ENCODE measurements at regions not wholly inside any gene's neighbourhood (a gene's known extent, or its start where the extent isn't known, plus 50 kb on each side); places are given as distances from the start of the nearest gene placed in this dataset.
"Not testable (repeated sequence)": the region's sequence is repeated elsewhere in the genome, so short reads cannot be mapped to it uniquely, and the experiment has no call there.

- DNase-seq (ENCODE audit: low spot score) (no peak), FAIRE-seq (no peak)
Measured at GRCh38 chr6:159525445-159526025, 167.5 kb downstream of the SOD2 start.

- no peak for FAIRE-seq
Measured at GRCh38 chr6:159522877-159523547, 170.0 kb downstream of the SOD2 start.

GRCh38 chr6:159521962-159522361 is 171.1 kb downstream of the SOD2 start:
- FAIRE-seq (no peak), DNase-seq (ENCODE audit: low spot score) (no peak)

More at GRCh38 chr6:159522877-159523547, 170.0 kb downstream of the SOD2 start:
- DNase-seq (ENCODE audit: low spot score), result no peak

- no peak for FAIRE-seq
- DNase-seq (ENCODE audit: low spot score), result no peak
Measured at GRCh38 chr6:159520002-159520401, 173.0 kb downstream of the SOD2 start.

- FAIRE-seq, result not testable (repeated sequence)
Measured at GRCh38 chr6:159515811-159516210, 177.2 kb downstream of the SOD2 start.

GRCh38 chr6:159513914-159514313 is 179.1 kb downstream of the SOD2 start:
- no peak for FAIRE-seq
- DNase-seq (ENCODE audit: low spot score), result no peak

More at GRCh38 chr6:159515811-159516210, 177.2 kb downstream of the SOD2 start:
- DNase-seq (ENCODE audit: low spot score), result not testable (repeated sequence)

- FAIRE-seq, result no peak
- DNase-seq (ENCODE audit: low spot score), result no peak
Measured at GRCh38 chr6:159513074-159513720, 179.8 kb downstream of the SOD2 start.

GRCh38 chr6:159512571-159512970 is 180.5 kb downstream of the SOD2 start:
- no peak for FAIRE-seq

GRCh38 chr6:159512104-159512503 is 180.9 kb downstream of the SOD2 start:
- no peak for FAIRE-seq
- DNase-seq (ENCODE audit: low spot score), result no peak

More at GRCh38 chr6:159512571-159512970, 180.5 kb downstream of the SOD2 start:
- DNase-seq (ENCODE audit: low spot score), result no peak

- no peak for FAIRE-seq
- DNase-seq (ENCODE audit: low spot score), result no peak
Measured at GRCh38 chr6:159510141-159510540, 182.9 kb downstream of the SOD2 start.

- DNase-seq (ENCODE audit: low spot score) (no peak), FAIRE-seq (no peak)
Measured at GRCh38 chr6:159508931-159509330, 184.1 kb downstream of the SOD2 start.

- FAIRE-seq (no peak), DNase-seq (ENCODE audit: low spot score) (no peak)
Measured at GRCh38 chr6:159506048-159506447, 187.0 kb downstream of the SOD2 start.

GRCh38 chr6:159505140-159505922 is 187.7 kb downstream of the SOD2 start:
- FAIRE-seq (no peak), DNase-seq (ENCODE audit: low spot score) (no peak)

GRCh38 chr6:159501558-159501957 is 191.5 kb downstream of the SOD2 start:
- DNase-seq (ENCODE audit: low spot score) (no peak), FAIRE-seq (no peak)

- DNase-seq (ENCODE audit: low spot score) (no peak), FAIRE-seq (no peak)
Measured at GRCh38 chr6:159499034-159499433, 194.0 kb downstream of the SOD2 start.

- FAIRE-seq (no peak), DNase-seq (ENCODE audit: low spot score) (no peak)
Measured at GRCh38 chr6:159494586-159494972, 198.5 kb downstream of the SOD2 start.

- no peak for FAIRE-seq
- DNase-seq (ENCODE audit: low spot score), result no peak
Measured at GRCh38 chr6:159493898-159494585, 199.0 kb downstream of the SOD2 start.

- FAIRE-seq, result no peak
- no peak for DNase-seq (ENCODE audit: low spot score)
Measured at GRCh38 chr6:159493231-159493897, 199.7 kb downstream of the SOD2 start.

GRCh38 chr6:159490298-159490937 is 202.6 kb downstream of the SOD2 start:
- no peak for DNase-seq (ENCODE audit: low spot score)
- no peak for FAIRE-seq

GRCh38 chr6:159487636-159488035 is 205.4 kb downstream of the SOD2 start:
- FAIRE-seq (no peak), DNase-seq (ENCODE audit: low spot score) (no peak)

Data from RCC 7860 (cell line).